K562 (cell line): ENCODE measurements at regions not wholly inside any gene's neighbourhood (a gene's known extent, or its start where the extent isn't known, plus 50 kb on each side); places are given as distances from the start of the nearest gene placed in this dataset.

Source experiments
- ATAC-seq: fragments of 200-7000 bp; cut with Tn5 transposase; 3 replicates; pipeline ENCODE4 v1.9.1; 2020; ENCODE audit warnings: moderate library complexity
- BruUV-seq: library from RNA; stranded (reverse); fragments of 400-500 nt; replicated peaks from 2 replicates; lab custom pipeline; 2021; lab: Mats Ljungman, UMichigan
- CTCF ChIA-PET: fragments of 300-600 bp; formaldehyde crosslinking; extraction: SDS; loops from one replicate; lab custom pipeline; 2021; ENCODE audit warnings: low intra/inter-chr PET ratio; lab: Yijun Ruan, JAX
- POLR2A ChIA-PET: fragments of 300-600, 350-650 bp; sonication (Branson Sonifier 250); formaldehyde crosslinking; extraction: SDS; loops from one replicate; lab custom pipeline; 2021; ENCODE audit warnings: antibody characterized with exemption, inconsistent platforms; lab: Yijun Ruan, JAX
- DNase-seq, 4 experiments: peaks; one replicate each; pipeline versions ENCODE4 v3.0.0 to v3.0.0-alpha.2; 2011 to 2018; ENCODE audit warnings: low spot score in 3 of 4, mixed read lengths in 3 of 4; ENCODE audit errors: extremely low read depth in 1 of 4
- FAIRE-seq: peaks from 2 replicates; lab custom pipeline; 2011; peaks lifted over from hg19 to GRCh38; lab: Jason Lieb, UNC
- H2AFZ ChIP-seq: 2 replicates; pipeline ENCODE4 v1.6.0; 2011; ENCODE audit warnings: low read depth, low read length, control low read depth, inconsistent platforms
- H3K27ac ChIP-seq: fragments of 200-600 bp; 3 replicates; pipeline ENCODE4 v1.8.0; 2011; ENCODE audit warnings: low read depth, mild to moderate bottlenecking, control low read depth, inconsistent platforms, low read length, moderate library complexity, mixed read lengths; ENCODE audit errors: extremely low read depth
- H3K27me3 ChIP-seq, 2 experiments: fragments of 300-600 bp in 1 of 2; 2 replicates in 1 of 2; 3 replicates in 1 of 2; pipeline versions ENCODE4 v1.6.0 to v1.8.0; 2011; ENCODE audit warnings: inconsistent platforms in 2 of 2, low read length in 2 of 2, mild to moderate bottlenecking in 1 of 2, mixed read lengths in 1 of 2, moderate library complexity in 1 of 2; ENCODE audit not compliant: control insufficient read depth in 2 of 2, insufficient read depth in 2 of 2
- H3K36me3 ChIP-seq: fragments of 300-600 bp; 3 replicates; pipeline ENCODE4 v1.8.0; 2011; ENCODE audit warnings: mild to moderate bottlenecking, low read length, inconsistent platforms; ENCODE audit not compliant: control insufficient read depth, insufficient read depth
- H3K4me1 ChIP-seq, 2 experiments: fragments of 200-600 bp in 1 of 2; replicated peaks in 1 of 2; 2 replicates in 1 of 2; 3 replicates in 1 of 2; pipeline versions ENCODE4 v1.5.1 to v1.8.0; 2011; ENCODE audit warnings: inconsistent platforms in 2 of 2, low read length in 2 of 2, mild to moderate bottlenecking in 1 of 2, mixed read lengths in 1 of 2, moderate library complexity in 1 of 2; ENCODE audit not compliant: control insufficient read depth in 2 of 2, insufficient read depth in 2 of 2
- H3K4me2 ChIP-seq: 2 replicates; pipeline ENCODE4 v1.6.1; 2011; ENCODE audit warnings: low read length, control low read depth, inconsistent platforms, mixed read lengths; ENCODE audit not compliant: insufficient read depth
- H3K4me3 ChIP-seq: fragments of 200-600 bp; sonication (generic), shearing (Covaris generic); 2 replicates; pipeline ENCODE4 v1.5.1; 2016; ENCODE audit warnings: control low read depth, inconsistent platforms
- H3K79me2 ChIP-seq: fragments of 200-600 bp; 3 replicates; pipeline ENCODE4 v1.8.0; 2011; ENCODE audit warnings: low read length, inconsistent platforms; ENCODE audit not compliant: control insufficient read depth, insufficient read depth
- H3K9ac ChIP-seq, 2 experiments: 2 replicates each; pipeline versions ENCODE4 v1.6.0 to v1.6.1; 2011; ENCODE audit warnings: low read depth in 2 of 2, low read length in 2 of 2, control low read depth in 1 of 2, inconsistent platforms in 1 of 2, mild to moderate bottlenecking in 1 of 2, mixed read lengths in 1 of 2; ENCODE audit not compliant: insufficient read depth in 1 of 2
- H3K9me1 ChIP-seq: one replicate; pipeline ENCODE4 v1.6.0; 2011; ENCODE audit warnings: inconsistent platforms, mild to moderate bottlenecking, low read length, moderate library complexity; ENCODE audit not compliant: control insufficient read depth, insufficient read depth
- H3K9me3 ChIP-seq: replicated peaks from 2 replicates; pipeline ENCODE4 v1.5.1; 2011; ENCODE audit warnings: low read depth, low read length, inconsistent platforms; ENCODE audit not compliant: control insufficient read depth, insufficient read depth
- H4K20me1 ChIP-seq: replicated peaks from 2 replicates; pipeline ENCODE4 v1.6.1; 2011; ENCODE audit warnings: low read length, inconsistent platforms, mixed read lengths; ENCODE audit not compliant: control insufficient read depth, insufficient read depth
- CBFB ChIP-seq: sonication (generic); formaldehyde crosslinking; IDR thresholded peaks from 2 replicates; pipeline ENCODE4 v1.4.0; 2020; ENCODE audit warnings: mild to moderate bottlenecking, missing genetic modification reagents
- DDX20 ChIP-seq: fragments of 450-650 bp; IDR thresholded peaks from 2 replicates; pipeline ENCODE4 v1.6.1; 2016; ENCODE audit warnings: missing genetic modification characterization, low read depth, mild to moderate bottlenecking, missing compliant biosample characterization, moderate library complexity
- KLF1 ChIP-seq: fragments of 450-650 bp; IDR thresholded peaks from 2 replicates; pipeline ENCODE4 v1.6.1; 2016; ENCODE audit warnings: missing genetic modification characterization, missing compliant biosample characterization
- MBD2 ChIP-seq: sonication (generic); IDR thresholded peaks from 2 replicates; pipeline ENCODE4 v1.6.1; 2016; ENCODE audit warnings: low read depth, borderline replicate concordance
- PYGO2 ChIP-seq: fragments of 450-650 bp; IDR thresholded peaks from 2 replicates; pipeline ENCODE4 v1.6.1; 2016; ENCODE audit warnings: mild to moderate bottlenecking, missing genetic modification characterization, moderate library complexity, missing compliant biosample characterization
- SAFB ChIP-seq: fragments of 200-400 bp; formaldehyde crosslinking; IDR thresholded peaks from 2 replicates; pipeline ENCODE4 v1.6.1; 2017; ENCODE audit warnings: low read depth, low read length, borderline replicate concordance
- TCF7 ChIP-seq: sonication (generic); IDR thresholded peaks from 2 replicates; pipeline ENCODE4 v1.6.1; 2016; ENCODE audit warnings: antibody characterized with exemption, borderline replicate concordance
- TOE1 ChIP-seq, 2 experiments: fragments of 450-650 bp in 1 of 2; sonication (generic) in 1 of 2; formaldehyde crosslinking in 1 of 2; IDR thresholded peaks; 2 replicates each; pipeline versions ENCODE4 v1.7.1 to v1.8.0; 2016 to 2022; ENCODE audit warnings: borderline replicate concordance in 2 of 2, mild to moderate bottlenecking in 2 of 2, antibody characterized with exemption in 1 of 2, inconsistent platforms in 1 of 2, low read depth in 1 of 2, missing genetic modification reagents in 1 of 2, moderate library complexity in 1 of 2
- XRCC4 ChIP-seq: IDR thresholded peaks from one replicate; pipeline ENCODE4 v1.6.1; 2011; ENCODE audit not compliant: insufficient read depth, insufficient read length; ENCODE audit errors: extremely low read depth
- ZNF75A ChIP-seq: fragments of 450-650 bp; formaldehyde crosslinking; IDR thresholded peaks from 2 replicates; pipeline ENCODE4 v1.4.0; 2020; ENCODE audit warnings: mild to moderate bottlenecking
- ZNF830 ChIP-seq: fragments of 250-450 bp; sonication (Bioruptor Pico); IDR thresholded peaks from 2 replicates; pipeline ENCODE4 v1.5.0; 2021; ENCODE audit warnings: mild to moderate bottlenecking
- WGBS: fragments of 100-300 bp; shearing (Covaris generic); methylation state at CpG from one replicate; pipeline ENCODE4 v1.1.6; 2016; ENCODE audit warnings: low coverage, mixed read lengths; ENCODE audit not compliant: insufficient coverage; ENCODE audit errors: missing lambda C conversion rate; 5-methylcytosine and 5-hydroxymethylcytosine counted together
- in situ Hi-C: fragments of 300-500 bp; cut with MboI; formaldehyde crosslinking; loops from 4 replicates; pipeline ENCODE4 v1.15.0; 2018; ENCODE audit warnings: inconsistent platforms, mixed read lengths
- intact Hi-C: fragments of 100-400 bp; cut with micrococcal nuclease; formaldehyde crosslinking; loops from 2 replicates; pipeline ENCODE4 v1.14.2; 2022
- TF ChIP-seq, protein P1 (sequence below): IDR thresholded peaks from 2 replicates; pipeline ENCODE4 v1.6.1; 2011; ENCODE audit warnings: borderline replicate concordance, low read depth, mild to moderate bottlenecking, moderate library complexity, low read length; ENCODE audit not compliant: insufficient read depth, poor library complexity, severe bottlenecking
- TF ChIP-seq, protein P2 (sequence below): fragments of 450-650 bp; formaldehyde crosslinking; IDR thresholded peaks from 2 replicates; pipeline ENCODE4 v1.4.0; 2020; ENCODE audit warnings: mild to moderate bottlenecking, moderate library complexity
- TF ChIP-seq, protein P3 (sequence below): fragments of 250-450 bp; sonication (Bioruptor Pico); IDR thresholded peaks from 2 replicates; pipeline ENCODE4 v1.4.0; 2020; ENCODE audit warnings: mild to moderate bottlenecking, moderate library complexity

DNA sequence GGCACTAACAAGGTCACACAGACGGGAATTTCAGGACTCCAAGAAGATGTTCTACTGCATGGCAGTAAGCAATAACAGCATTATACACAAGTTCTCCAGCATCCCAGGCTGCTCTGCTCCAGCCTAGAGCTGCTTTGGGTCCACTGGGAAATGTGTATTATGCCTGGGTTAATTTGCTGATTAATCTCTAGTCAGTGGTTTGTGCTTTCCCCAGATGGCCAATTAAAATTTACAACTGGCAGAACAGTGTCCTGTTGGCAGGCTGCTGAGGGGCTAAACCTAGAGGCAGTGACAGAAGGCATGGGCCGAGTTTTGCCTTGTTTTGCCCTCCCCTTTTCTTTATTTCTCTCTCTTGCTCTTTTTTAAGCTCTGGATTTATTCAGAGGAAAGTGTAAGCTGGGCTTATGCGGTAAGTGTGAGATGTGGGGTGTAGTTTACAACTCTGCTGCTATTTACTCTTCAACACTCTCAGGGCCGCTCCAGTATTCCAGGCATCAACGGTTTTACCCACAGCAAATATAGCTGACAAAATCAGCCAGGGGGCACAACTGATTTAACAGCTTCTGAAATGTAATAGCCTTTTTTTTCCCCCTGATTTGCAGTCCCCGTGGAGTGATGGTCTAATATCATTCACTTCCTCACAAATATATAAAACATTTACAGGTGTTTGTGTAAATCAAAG is 348.0 kb downstream of the GPD2 start:
- H4K20me1 ChIP-seq, result no peaks in the 10 kb centered on the region
- BruUV-seq, result no TSS peak
- H3K9ac ChIP-seq, result no peak overlapping the region
- no peaks in the 10 kb centered on the region for H3K36me3 ChIP-seq
- in situ Hi-C loops (no loop called here), intact Hi-C loops (no loop called here)
- WGBS, result 11% methylated on average over 6 of the region's 6 CpGs
- DNase-seq, result no peak
- POLR2A ChIA-PET, result no interaction called here
- H3K27me3 ChIP-seq, result no peaks in the 10 kb centered on the region
- H3K79me2 ChIP-seq, result no peaks in the 10 kb centered on the region
- FAIRE-seq, result no peak
- CTCF ChIA-PET, result no interaction called here
- no peak overlapping the region for H2AFZ ChIP-seq
- no peak overlapping the region for H3K4me3 ChIP-seq
- no peak overlapping the region for H3K4me2 ChIP-seq
- no peaks in the 10 kb centered on the region for H3K4me1 ChIP-seq
- no peaks in the 10 kb centered on the region for H3K9me1 ChIP-seq
- no peaks in the 10 kb centered on the region for H3K9me3 ChIP-seq
- H3K27ac ChIP-seq, result no peak overlapping the region
- no peak for ATAC-seq
- TF ChIP-seq XRCC4 (no peak), ZNF75A (CRISPR knock-in tag) (no peak), CBFB (no peak), PYGO2 (tag) (no peak), DDX20 (tag) (no peak), SAFB (no peak), MBD2 (no peak), TOE1 (IDR thresholded peaks at IDR 0.05; ENCODE audit: borderline replicate concordance) (no peak), TOE1 (CRISPR knock-in tag; IDR thresholded peaks at IDR 0.05; ENCODE audit: borderline replicate concordance, low read depth) (no peak), TCF7 (no peak), KLF1 (tag) (no peak), ZNF830 (CRISPR knock-in tag) (no peak)
- TF ChIP-seq, protein P1, sequence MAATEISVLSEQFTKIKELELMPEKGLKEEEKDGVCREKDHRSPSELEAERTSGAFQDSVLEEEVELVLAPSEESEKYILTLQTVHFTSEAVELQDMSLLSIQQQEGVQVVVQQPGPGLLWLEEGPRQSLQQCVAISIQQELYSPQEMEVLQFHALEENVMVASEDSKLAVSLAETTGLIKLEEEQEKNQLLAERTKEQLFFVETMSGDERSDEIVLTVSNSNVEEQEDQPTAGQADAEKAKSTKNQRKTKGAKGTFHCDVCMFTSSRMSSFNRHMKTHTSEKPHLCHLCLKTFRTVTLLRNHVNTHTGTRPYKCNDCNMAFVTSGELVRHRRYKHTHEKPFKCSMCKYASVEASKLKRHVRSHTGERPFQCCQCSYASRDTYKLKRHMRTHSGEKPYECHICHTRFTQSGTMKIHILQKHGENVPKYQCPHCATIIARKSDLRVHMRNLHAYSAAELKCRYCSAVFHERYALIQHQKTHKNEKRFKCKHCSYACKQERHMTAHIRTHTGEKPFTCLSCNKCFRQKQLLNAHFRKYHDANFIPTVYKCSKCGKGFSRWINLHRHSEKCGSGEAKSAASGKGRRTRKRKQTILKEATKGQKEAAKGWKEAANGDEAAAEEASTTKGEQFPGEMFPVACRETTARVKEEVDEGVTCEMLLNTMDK, result no peak
- TF ChIP-seq, protein P2, sequence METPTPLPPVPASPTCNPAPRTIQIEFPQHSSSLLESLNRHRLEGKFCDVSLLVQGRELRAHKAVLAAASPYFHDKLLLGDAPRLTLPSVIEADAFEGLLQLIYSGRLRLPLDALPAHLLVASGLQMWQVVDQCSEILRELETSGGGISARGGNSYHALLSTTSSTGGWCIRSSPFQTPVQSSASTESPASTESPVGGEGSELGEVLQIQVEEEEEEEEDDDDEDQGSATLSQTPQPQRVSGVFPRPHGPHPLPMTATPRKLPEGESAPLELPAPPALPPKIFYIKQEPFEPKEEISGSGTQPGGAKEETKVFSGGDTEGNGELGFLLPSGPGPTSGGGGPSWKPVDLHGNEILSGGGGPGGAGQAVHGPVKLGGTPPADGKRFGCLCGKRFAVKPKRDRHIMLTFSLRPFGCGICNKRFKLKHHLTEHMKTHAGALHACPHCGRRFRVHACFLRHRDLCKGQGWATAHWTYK (CRISPR knock-in tag), result no peak
- TF ChIP-seq, protein P3, sequence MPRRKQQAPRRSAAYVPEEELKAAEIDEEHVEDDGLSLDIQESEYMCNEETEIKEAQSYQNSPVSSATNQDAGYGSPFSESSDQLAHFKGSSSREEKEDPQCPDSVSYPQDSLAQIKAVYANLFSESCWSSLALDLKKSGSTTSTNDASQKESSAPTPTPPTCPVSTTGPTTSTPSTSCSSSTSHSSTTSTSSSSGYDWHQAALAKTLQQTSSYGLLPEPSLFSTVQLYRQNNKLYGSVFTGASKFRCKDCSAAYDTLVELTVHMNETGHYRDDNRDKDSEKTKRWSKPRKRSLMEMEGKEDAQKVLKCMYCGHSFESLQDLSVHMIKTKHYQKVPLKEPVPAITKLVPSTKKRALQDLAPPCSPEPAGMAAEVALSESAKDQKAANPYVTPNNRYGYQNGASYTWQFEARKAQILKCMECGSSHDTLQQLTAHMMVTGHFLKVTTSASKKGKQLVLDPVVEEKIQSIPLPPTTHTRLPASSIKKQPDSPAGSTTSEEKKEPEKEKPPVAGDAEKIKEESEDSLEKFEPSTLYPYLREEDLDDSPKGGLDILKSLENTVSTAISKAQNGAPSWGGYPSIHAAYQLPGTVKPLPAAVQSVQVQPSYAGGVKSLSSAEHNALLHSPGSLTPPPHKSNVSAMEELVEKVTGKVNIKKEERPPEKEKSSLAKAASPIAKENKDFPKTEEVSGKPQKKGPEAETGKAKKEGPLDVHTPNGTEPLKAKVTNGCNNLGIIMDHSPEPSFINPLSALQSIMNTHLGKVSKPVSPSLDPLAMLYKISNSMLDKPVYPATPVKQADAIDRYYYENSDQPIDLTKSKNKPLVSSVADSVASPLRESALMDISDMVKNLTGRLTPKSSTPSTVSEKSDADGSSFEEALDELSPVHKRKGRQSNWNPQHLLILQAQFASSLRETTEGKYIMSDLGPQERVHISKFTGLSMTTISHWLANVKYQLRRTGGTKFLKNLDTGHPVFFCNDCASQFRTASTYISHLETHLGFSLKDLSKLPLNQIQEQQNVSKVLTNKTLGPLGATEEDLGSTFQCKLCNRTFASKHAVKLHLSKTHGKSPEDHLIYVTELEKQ (CRISPR knock-in tag), result no peak
